ENCODE measurements at regions not wholly inside any gene's neighbourhood (a gene's known extent, or its start where the extent isn't known, plus 50 kb on each side); places are given as distances from the start of the nearest gene placed in this dataset.

GRCh38 chr17:63232565-63233310 lies 213.4 kb downstream of the CYB561 start:
- no peak for DNase-seq (ENCODE audit: low read depth)
- in situ Hi-C loops (cut with HindIII; ENCODE audit: low sequenced_read_pairs) = no loop called here
- H3K4me3 ChIP-seq (ENCODE audit: low read depth, low read length) = no peak overlapping the region
- no peak for TF ChIP-seq CTCF (IDR thresholded peaks at IDR 0.05; ENCODE audit: low read depth, low read length, missing control alignments)

GRCh38 chr17:63240106-63240505 lies 206.0 kb downstream of the CYB561 start:
- H3K4me3 ChIP-seq (ENCODE audit: low read depth, low read length) = no peak overlapping the region
- in situ Hi-C loops (cut with HindIII; ENCODE audit: low sequenced_read_pairs) = no loop called here
- no peak for TF ChIP-seq CTCF (IDR thresholded peaks at IDR 0.05; ENCODE audit: low read depth, low read length, missing control alignments)
- no peak for DNase-seq (ENCODE audit: low read depth)

- in situ Hi-C loops (cut with HindIII; ENCODE audit: low sequenced_read_pairs) = no loop called here
- TF ChIP-seq CTCF (IDR thresholded peaks at IDR 0.05; ENCODE audit: low read depth, low read length, missing control alignments) = no peak
- DNase-seq (ENCODE audit: low read depth) = no peak
- H3K4me3 ChIP-seq (ENCODE audit: low read depth, low read length) = no peak overlapping the region
These were observed 199.8 kb downstream of the CYB561 start for GRCh38 chr17:63246344-63246743.

GRCh38 chr17:63247706-63248105 lies 198.4 kb downstream of the CYB561 start:
- H3K4me3 ChIP-seq (ENCODE audit: low read depth, low read length) = no peak overlapping the region
- no peak for TF ChIP-seq CTCF (IDR thresholded peaks at IDR 0.05; ENCODE audit: low read depth, low read length, missing control alignments)
- no peak for DNase-seq (ENCODE audit: low read depth)
- in situ Hi-C loops (cut with HindIII; ENCODE audit: low sequenced_read_pairs) = no loop called here

- TF ChIP-seq CTCF (IDR thresholded peaks at IDR 0.05; ENCODE audit: low read depth, low read length, missing control alignments) = no peak
- peak; percentile 28 for DNase-seq (ENCODE audit: low read depth)
- no peak overlapping the region for H3K4me3 ChIP-seq (ENCODE audit: low read depth, low read length)
- in situ Hi-C loops (cut with HindIII; ENCODE audit: low sequenced_read_pairs) = no loop called here
These were observed 196.7 kb downstream of the CYB561 start for GRCh38 chr17:63249256-63250004.

GRCh38 chr17:63250830-63251229 lies 195.3 kb downstream of the CYB561 start:
- H3K4me3 ChIP-seq (ENCODE audit: low read depth, low read length) = no peak overlapping the region
- in situ Hi-C loops (cut with HindIII; ENCODE audit: low sequenced_read_pairs) = no loop called here
- TF ChIP-seq CTCF (IDR thresholded peaks at IDR 0.05; ENCODE audit: low read depth, low read length, missing control alignments) = no peak
- DNase-seq (ENCODE audit: low read depth) = no peak
